GM10266 (cell line): ENCODE measurements at regions not wholly inside any gene's neighbourhood (a gene's known extent, or its start where the extent isn't known, plus 50 kb on each side); places are given as distances from the start of the nearest gene placed in this dataset.

Source experiments
- DNase-seq: peaks from one replicate; pipeline ENCODE4 v3.0.0; 2012; ENCODE audit errors: extremely low spot score
- TF ChIP-seq, protein P1 (sequence below): IDR thresholded peaks from 2 replicates; pipeline ENCODE4 v1.5.1; 2012; ENCODE audit warnings: mild to moderate bottlenecking, low read depth; ENCODE audit not compliant: control insufficient read depth, insufficient read depth; ENCODE audit errors: missing control alignments

DNA sequence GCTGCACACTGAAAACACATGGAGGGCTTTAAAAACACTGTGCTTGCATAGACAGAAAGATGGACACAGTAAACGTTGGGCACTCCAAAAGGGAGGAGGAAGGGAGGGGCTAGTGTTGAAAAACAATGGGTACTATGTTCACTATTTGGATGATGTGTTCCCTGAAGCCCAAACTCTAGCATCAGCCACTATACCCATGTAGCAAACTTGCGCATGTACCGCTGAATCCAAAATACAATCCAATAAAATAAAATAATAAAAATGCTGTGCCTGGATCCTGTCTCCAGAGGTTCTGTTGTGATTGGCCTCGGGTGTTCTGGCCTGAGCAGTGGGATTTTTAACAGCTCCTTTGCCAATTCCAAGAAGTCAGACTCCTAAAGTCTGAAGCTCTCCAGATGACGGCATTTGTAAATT is 166.0 kb downstream of the TMEM182 start:
- TF ChIP-seq, protein P1, sequence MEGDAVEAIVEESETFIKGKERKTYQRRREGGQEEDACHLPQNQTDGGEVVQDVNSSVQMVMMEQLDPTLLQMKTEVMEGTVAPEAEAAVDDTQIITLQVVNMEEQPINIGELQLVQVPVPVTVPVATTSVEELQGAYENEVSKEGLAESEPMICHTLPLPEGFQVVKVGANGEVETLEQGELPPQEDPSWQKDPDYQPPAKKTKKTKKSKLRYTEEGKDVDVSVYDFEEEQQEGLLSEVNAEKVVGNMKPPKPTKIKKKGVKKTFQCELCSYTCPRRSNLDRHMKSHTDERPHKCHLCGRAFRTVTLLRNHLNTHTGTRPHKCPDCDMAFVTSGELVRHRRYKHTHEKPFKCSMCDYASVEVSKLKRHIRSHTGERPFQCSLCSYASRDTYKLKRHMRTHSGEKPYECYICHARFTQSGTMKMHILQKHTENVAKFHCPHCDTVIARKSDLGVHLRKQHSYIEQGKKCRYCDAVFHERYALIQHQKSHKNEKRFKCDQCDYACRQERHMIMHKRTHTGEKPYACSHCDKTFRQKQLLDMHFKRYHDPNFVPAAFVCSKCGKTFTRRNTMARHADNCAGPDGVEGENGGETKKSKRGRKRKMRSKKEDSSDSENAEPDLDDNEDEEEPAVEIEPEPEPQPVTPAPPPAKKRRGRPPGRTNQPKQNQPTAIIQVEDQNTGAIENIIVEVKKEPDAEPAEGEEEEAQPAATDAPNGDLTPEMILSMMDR, result no peak
- DNase-seq, result no peak

DNA sequence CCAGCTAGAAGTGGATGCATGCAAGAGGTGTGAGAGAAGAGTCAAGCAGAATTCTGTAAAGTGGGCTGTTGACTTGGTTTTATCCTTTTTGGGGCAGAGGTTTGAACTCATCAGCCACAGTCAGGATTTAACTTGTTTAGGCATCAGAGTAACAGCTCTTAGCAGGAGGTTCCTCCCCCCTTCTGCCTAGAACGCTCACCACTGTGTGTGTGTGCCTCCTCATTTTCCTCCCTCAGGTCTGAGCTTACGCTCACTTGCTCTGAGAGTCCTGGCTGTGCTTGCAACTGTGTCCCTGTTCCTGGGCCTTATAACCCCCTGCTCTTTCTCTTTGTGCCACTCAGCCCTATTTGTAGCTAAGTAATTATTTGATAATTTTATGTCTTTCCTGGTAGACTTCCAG is 167.9 kb downstream of the TMEM182 start:
- TF ChIP-seq, protein P1, result no peak

DNA sequence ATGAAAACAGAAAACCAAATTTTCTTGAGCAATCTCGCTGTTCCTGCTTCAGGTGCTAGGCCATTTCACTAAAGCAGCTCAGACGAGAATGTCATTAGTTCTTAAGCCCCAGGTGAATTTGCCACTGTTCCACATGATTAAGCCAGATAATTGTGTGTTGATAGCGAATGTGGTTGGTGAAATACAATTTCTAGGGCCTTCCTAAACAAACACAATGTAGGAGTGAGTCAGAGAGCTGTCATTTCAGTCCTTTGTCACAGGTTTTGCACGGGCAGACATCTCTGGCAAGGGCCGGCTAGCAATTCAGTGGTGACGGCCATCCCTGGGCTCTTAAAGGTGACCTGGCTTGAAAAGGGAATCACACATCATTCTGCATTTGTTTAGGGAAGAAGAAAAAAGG is 170.7 kb downstream of the TMEM182 start:
- TF ChIP-seq, protein P1, result no peak
- no peak for DNase-seq

More for the DNA sequence above, 167.9 kb downstream of the TMEM182 start:
- DNase-seq, result no peak

DNA sequence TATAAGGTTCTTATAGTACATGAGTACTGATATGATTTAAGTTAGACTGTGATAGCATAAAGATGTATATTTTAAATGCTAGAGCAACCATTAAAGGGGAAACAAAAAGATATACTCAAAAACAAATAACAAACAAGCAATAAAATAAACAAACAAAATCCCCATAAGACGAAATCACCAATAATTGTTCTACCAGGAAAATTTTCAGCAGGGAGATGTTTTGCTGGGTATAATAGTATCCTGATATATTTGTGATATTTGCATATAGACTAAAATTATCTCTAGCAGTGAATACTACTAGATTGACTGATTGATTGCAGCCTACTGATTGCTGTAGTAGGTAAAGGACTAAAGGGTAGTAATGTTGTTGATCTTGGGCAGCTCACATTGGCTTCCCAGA is 177.4 kb downstream of the TMEM182 start:
- TF ChIP-seq, protein P1, result no peak

DNA sequence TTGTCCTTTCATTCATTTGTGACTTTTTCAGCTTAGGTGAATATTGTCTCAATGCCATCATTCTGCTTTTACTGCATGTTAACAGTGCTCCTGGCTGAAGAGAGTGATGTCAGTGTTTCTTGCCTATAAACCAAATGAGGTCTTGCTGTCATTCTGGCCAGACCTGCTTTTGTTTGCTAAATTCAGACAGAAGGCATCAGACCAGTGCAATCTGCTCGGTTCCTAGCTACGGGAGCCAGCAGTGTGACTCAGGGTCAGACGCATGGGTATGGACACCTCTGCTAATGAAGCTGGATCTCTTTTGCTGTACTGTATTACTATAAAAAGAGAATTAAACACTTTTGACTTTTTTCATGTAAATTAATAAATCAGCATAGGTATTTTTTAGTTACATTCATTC is 178.9 kb downstream of the TMEM182 start:
- TF ChIP-seq, protein P1, result no peak
- no peak for DNase-seq

More for the DNA sequence above, 177.4 kb downstream of the TMEM182 start:
- no peak for DNase-seq

DNA sequence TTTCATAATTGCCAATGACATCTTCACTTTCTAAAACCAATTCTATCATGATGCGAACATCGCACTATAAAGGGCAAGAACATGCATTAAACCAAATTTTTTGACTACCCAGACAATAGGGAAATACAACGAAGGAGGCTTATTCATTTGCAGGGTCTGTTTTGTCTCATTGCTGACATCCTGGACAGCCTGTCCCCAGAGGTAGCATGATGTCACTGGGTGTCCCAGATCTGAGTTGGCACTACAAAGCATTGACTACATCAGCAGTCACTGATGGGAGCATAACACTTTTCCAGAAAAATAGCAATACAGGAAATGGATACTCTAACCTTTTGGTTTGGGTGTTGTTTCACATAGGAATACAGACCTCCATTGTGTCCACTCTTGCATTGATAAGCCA is 180.3 kb downstream of the TMEM182 start:
- no peak for DNase-seq
- TF ChIP-seq, protein P1, result no peak

DNA sequence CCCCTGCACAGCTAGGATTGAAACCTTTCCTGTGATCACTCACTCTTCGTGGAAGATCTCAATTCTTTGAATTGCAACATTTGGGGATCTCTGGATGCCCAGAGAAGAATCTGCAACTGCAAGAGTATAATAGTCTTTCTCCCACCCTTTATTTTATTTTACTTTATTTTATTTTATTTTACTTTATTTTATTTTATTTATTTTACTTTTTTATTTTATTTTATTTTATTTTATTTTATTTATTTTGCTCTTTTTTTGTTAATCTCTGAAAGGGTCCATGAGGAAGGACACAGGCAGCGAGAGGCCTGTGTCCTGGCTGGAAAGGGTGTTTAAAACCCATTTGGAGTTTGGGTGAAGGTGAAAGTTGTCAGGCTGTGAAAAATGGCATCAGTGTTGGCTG is 181.4 kb downstream of the TMEM182 start:
- TF ChIP-seq, protein P1, result no peak
- no peak for DNase-seq
